Neutrophil (primary cell): ENCODE measurements at regions not wholly inside any gene's neighbourhood (a gene's known extent, or its start where the extent isn't known, plus 50 kb on each side); places are given as distances from the start of the nearest gene placed in this dataset.

ENCODE experiments used
- H3K27ac ChIP-seq: fragments of 200-600 bp; sonication (generic); 2 replicates; pipeline ENCODE4 v1.5.1; 2016; ENCODE audit warnings: mild to moderate bottlenecking, moderate library complexity
- H3K27me3 ChIP-seq: fragments of 200-600 bp; sonication (generic); 2 replicates; pipeline ENCODE4 v1.6.0; 2016; ENCODE audit warnings: mild to moderate bottlenecking
- H3K36me3 ChIP-seq: fragments of 200-600 bp; sonication (generic); 2 replicates; pipeline ENCODE4 v1.5.1; 2017
- H3K4me1 ChIP-seq, 2 experiments: fragments of 200-600 bp in 1 of 2; sonication (generic) in 1 of 2; 1 replicate in 1 of 2; 2 replicates in 1 of 2; pipeline versions ENCODE4 v1.5.1 to v1.6.1; 2013 to 2016; ENCODE audit warnings: low read depth in 1 of 2, low read length in 1 of 2, mild to moderate bottlenecking in 1 of 2, moderate library complexity in 1 of 2; ENCODE audit not compliant: control insufficient read depth in 1 of 2, insufficient read depth in 1 of 2
- H3K4me3 ChIP-seq, 2 experiments: fragments of 200-600 bp in 1 of 2; sonication (generic) in 1 of 2; 1 replicate in 1 of 2; 2 replicates in 1 of 2; pipeline ENCODE4 v1.5.1; 2013 to 2016; ENCODE audit warnings: low read depth in 1 of 2, low read length in 1 of 2, mild to moderate bottlenecking in 1 of 2, moderate library complexity in 1 of 2
- H3K9me3 ChIP-seq: fragments of 200-600 bp; sonication (generic); 2 replicates; pipeline ENCODE4 v1.5.1; 2016
- TF ChIP-seq, protein P1 (sequence below): fragments of 200-600 bp; sonication (generic); IDR thresholded peaks from 2 replicates; pipeline ENCODE4 v1.5.1; 2016; ENCODE audit warnings: antibody characterized with exemption

DNA sequence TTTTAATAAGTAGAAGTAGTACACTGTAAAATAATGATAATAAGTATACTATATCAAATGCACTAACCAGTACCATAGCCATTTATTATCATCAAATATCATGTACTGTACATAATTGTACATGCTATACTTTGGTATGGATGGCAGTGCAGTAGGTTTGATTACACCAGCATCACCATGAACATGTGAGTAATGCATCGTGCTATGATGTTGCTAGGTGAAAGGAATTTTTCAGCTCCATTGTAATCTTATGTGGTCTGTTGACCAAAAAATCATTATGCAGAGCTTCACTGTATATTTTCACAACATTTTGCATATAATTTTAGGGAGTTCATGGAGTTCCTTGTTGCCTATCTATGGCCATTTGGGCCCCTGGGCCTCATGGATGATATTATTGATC lies 72.2 kb upstream of the HMHB1 start:
- TF ChIP-seq, protein P1, sequence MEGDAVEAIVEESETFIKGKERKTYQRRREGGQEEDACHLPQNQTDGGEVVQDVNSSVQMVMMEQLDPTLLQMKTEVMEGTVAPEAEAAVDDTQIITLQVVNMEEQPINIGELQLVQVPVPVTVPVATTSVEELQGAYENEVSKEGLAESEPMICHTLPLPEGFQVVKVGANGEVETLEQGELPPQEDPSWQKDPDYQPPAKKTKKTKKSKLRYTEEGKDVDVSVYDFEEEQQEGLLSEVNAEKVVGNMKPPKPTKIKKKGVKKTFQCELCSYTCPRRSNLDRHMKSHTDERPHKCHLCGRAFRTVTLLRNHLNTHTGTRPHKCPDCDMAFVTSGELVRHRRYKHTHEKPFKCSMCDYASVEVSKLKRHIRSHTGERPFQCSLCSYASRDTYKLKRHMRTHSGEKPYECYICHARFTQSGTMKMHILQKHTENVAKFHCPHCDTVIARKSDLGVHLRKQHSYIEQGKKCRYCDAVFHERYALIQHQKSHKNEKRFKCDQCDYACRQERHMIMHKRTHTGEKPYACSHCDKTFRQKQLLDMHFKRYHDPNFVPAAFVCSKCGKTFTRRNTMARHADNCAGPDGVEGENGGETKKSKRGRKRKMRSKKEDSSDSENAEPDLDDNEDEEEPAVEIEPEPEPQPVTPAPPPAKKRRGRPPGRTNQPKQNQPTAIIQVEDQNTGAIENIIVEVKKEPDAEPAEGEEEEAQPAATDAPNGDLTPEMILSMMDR: no peak
- Histone ChIP-seq H3K4me1 (peaks cover 3 to 8% of the 10 kb centered on the region in 2 experiments), H3K27me3 (no peaks in the 10 kb centered on the region), H3K9me3 (no peaks in the 10 kb centered on the region), H3K4me3 (no peak overlapping the region), H3K36me3 (no peaks in the 10 kb centered on the region), H3K27ac (no peak overlapping the region)

DNA sequence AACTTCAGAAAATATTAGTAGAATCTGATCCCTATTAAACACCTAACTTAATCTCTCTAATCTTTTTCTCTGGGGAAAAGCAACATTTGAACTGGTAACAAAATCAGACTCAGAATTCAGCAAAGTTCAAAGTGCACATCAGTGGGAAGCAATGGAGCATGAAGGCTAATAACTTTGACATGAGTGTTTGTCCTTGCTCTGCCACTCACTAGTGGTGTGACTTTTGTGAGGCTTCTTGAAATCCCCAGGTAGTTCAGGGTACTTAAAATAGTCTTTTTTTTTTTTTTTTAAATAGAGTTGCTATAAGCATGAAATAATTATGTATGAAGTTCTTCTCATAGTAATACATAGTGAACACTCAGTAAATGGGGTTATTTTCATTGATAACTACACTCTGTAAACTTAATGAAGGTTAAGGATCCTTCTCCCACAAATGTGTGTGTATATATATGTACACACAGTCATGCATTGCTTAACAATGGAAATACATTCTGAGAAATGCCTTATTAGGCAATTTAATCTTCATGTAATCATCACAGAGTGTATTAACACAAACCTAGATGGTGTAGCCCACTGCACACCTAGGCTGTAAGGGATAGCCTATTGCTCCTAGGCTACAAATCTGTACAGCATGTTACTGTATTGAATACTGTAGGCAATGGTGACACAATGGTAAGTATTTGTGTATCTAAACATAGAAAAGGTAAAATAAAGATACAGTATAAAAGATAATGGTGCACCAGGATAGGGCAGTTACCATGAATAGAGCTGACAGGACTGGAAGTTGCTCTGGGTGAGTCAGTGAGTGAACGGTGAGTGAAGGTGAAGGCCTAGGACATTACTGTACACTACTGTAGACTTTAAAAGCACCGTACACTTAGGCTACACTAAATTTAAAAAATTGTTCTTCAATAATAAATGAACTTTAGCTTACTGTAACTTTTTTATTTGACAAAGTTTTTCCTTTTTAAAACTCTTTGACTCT lies 73.3 kb upstream of the HMHB1 start:
- H3K27ac ChIP-seq: no peak overlapping the region
- TF ChIP-seq, protein P1: no peak
- H3K4me1 ChIP-seq: peaks cover 3 to 8% of the 10 kb centered on the region in 2 experiments
- H3K4me3 ChIP-seq: no peak overlapping the region
- no peaks in the 10 kb centered on the region for H3K36me3 ChIP-seq
- H3K27me3 ChIP-seq: no peaks in the 10 kb centered on the region
- H3K9me3 ChIP-seq: no peaks in the 10 kb centered on the region

- TF ChIP-seq, protein P1: no peak
- Histone ChIP-seq H3K27ac (no peak overlapping the region), H3K9me3 (no peaks in the 10 kb centered on the region), H3K27me3 (no peaks in the 10 kb centered on the region), H3K4me1 (peaks cover 3 to 8% of the 10 kb centered on the region in 2 experiments), H3K36me3 (no peaks in the 10 kb centered on the region), H3K4me3 (no peak overlapping the region)
These were observed 74.9 kb upstream of the HMHB1 start for GRCh38 chr5:143737062-143737461.

- H3K4me3 ChIP-seq: no peak overlapping the region
- no peaks in the 10 kb centered on the region for H3K4me1 ChIP-seq
- TF ChIP-seq, protein P1: no peak
- H3K27me3 ChIP-seq: no peaks in the 10 kb centered on the region
- no peaks in the 10 kb centered on the region for H3K9me3 ChIP-seq
- no peak overlapping the region for H3K27ac ChIP-seq
- no peaks in the 10 kb centered on the region for H3K36me3 ChIP-seq
These were observed 77.5 kb upstream of the HMHB1 start for GRCh38 chr5:143734456-143734780.

GRCh38 chr5:143733665-143734455 lies 78.1 kb upstream of the HMHB1 start:
- TF ChIP-seq, protein P1: no peak
- Histone ChIP-seq H3K36me3 (no peaks in the 10 kb centered on the region), H3K9me3 (no peaks in the 10 kb centered on the region), H3K4me1 (no peaks in the 10 kb centered on the region), H3K27me3 (no peaks in the 10 kb centered on the region), H3K4me3 (no peak overlapping the region), H3K27ac (no peak overlapping the region)
